Osteocyte (in vitro differentiated cells): ENCODE measurements at regions not wholly inside any gene's neighbourhood (a gene's known extent, or its start where the extent isn't known, plus 50 kb on each side); places are given as distances from the start of the nearest gene placed in this dataset.

Experiments used
- DNase-seq: peaks from one replicate; pipeline ENCODE4 v3.0.0; 2021; ENCODE audit warnings: mixed read lengths; ENCODE audit not compliant: unreplicated experiment; ENCODE audit errors: extremely low spot score
- H3K27ac Mint-ChIP-seq: one replicate; pipeline ENCODE4 v1.8.0; 2021; ENCODE audit warnings: mild to moderate bottlenecking, mixed read lengths; ENCODE audit not compliant: unreplicated experiment
- H3K27me3 Mint-ChIP-seq: one replicate; pipeline ENCODE4 v1.8.0; 2021; ENCODE audit warnings: mixed read lengths; ENCODE audit not compliant: unreplicated experiment
- H3K36me3 Mint-ChIP-seq: one replicate; pipeline ENCODE4 v1.8.0; 2021; ENCODE audit warnings: mixed read lengths; ENCODE audit not compliant: unreplicated experiment
- H3K4me1 Mint-ChIP-seq: one replicate; pipeline ENCODE4 v1.8.0; 2021; ENCODE audit warnings: mixed read lengths; ENCODE audit not compliant: unreplicated experiment
- H3K4me3 Mint-ChIP-seq: one replicate; pipeline ENCODE4 v1.8.0; 2021; ENCODE audit warnings: mild to moderate bottlenecking, moderate library complexity, mixed read lengths; ENCODE audit not compliant: unreplicated experiment
- H3K9me3 Mint-ChIP-seq: one replicate; pipeline ENCODE4 v1.8.0; 2021; ENCODE audit warnings: mixed read lengths; ENCODE audit not compliant: unreplicated experiment
- CTCF ChIP-seq: fragments of 200-600 bp; sonication (generic); IDR thresholded peaks from 2 replicates; pipeline ENCODE4 v1.5.0; 2021; ENCODE audit warnings: antibody characterized with exemption, mild to moderate bottlenecking, moderate library complexity

- Mint-ChIP-seq H3K9me3 (peaks cover 9% of the 10 kb centered on the region), H3K27me3 (no peaks in the 10 kb centered on the region), H3K4me1 (no peaks in the 10 kb centered on the region), H3K36me3 (no peaks in the 10 kb centered on the region), H3K4me3 (no peak overlapping the region), H3K27ac (no peak overlapping the region)
- peak; percentile 75 for DNase-seq
- no peak for TF ChIP-seq CTCF
Observed at GRCh38 chr22:48855593-48856307, 971.9 kb downstream of the BRD1 start.

GRCh38 chr22:48855013-48855412 is 972.7 kb downstream of the BRD1 start:
- Mint-ChIP-seq H3K27me3 (no peaks in the 10 kb centered on the region), H3K27ac (no peak overlapping the region), H3K36me3 (no peaks in the 10 kb centered on the region), H3K4me1 (no peaks in the 10 kb centered on the region), H3K9me3 (peaks cover 8% of the 10 kb centered on the region), H3K4me3 (no peak overlapping the region)
- no peak for TF ChIP-seq CTCF
- no peak for DNase-seq

- Mint-ChIP-seq H3K4me1 (no peaks in the 10 kb centered on the region), H3K4me3 (no peak overlapping the region), H3K27ac (no peak overlapping the region), H3K9me3 (peaks cover 4% of the 10 kb centered on the region), H3K27me3 (no peaks in the 10 kb centered on the region), H3K36me3 (no peaks in the 10 kb centered on the region)
- TF ChIP-seq CTCF = no peak
- DNase-seq = peak; percentile 59
Observed at GRCh38 chr22:48853627-48854240, 973.9 kb downstream of the BRD1 start.

- DNase-seq = no peak
- H3K9me3 Mint-ChIP-seq = peaks cover 4% of the 10 kb centered on the region
- no peak overlapping the region for H3K4me3 Mint-ChIP-seq
- H3K27me3 Mint-ChIP-seq = no peaks in the 10 kb centered on the region
- TF ChIP-seq CTCF = no peak
- H3K36me3 Mint-ChIP-seq = no peaks in the 10 kb centered on the region
- H3K27ac Mint-ChIP-seq = no peak overlapping the region
- H3K4me1 Mint-ChIP-seq = no peaks in the 10 kb centered on the region
Observed at GRCh38 chr22:48851933-48852549, 975.6 kb downstream of the BRD1 start.

- Mint-ChIP-seq H3K4me1 (no peaks in the 10 kb centered on the region), H3K4me3 (no peak overlapping the region), H3K27ac (no peak overlapping the region), H3K36me3 (no peaks in the 10 kb centered on the region), H3K27me3 (no peaks in the 10 kb centered on the region), H3K9me3 (peaks cover 4% of the 10 kb centered on the region)
- TF ChIP-seq CTCF = no peak
- DNase-seq = no peak
Observed at GRCh38 chr22:48850658-48851287, 976.9 kb downstream of the BRD1 start.
